Prostate gland (tissue), 2 donors: ENCODE measurements at regions not wholly inside any gene's neighbourhood (a gene's known extent, or its start where the extent isn't known, plus 50 kb on each side); places are given as distances from the start of the nearest gene placed in this dataset.

Experiments
- CTCF ChIP-seq, 4 experiments: fragments of 200-600 bp in 2 of 4; fragments of 450-650 bp in 2 of 4; sonication (generic) in 2 of 4; IDR thresholded peaks; 1 replicate in 3 of 4; 2 replicates in 1 of 4; pipeline ENCODE4 v1.5.1; 2016 to 2019; ENCODE audit warnings: antibody characterized with exemption in 4 of 4, mild to moderate bottlenecking in 2 of 4, moderate library complexity in 2 of 4
- POLR2A ChIP-seq: fragments of 450-650 bp; IDR thresholded peaks from one replicate; pipeline ENCODE4 v1.6.1; 2016; ENCODE audit warnings: antibody characterized with exemption, mild to moderate bottlenecking
- POLR2AphosphoS5 ChIP-seq: sonication (generic); formaldehyde crosslinking; IDR thresholded peaks from one replicate; pipeline ENCODE4 v1.6.1; 2017; ENCODE audit warnings: antibody characterized with exemption

GRCh38 chr5:62199792-62200716, 106.0 kb upstream of the KIF2A start:
- no peak for TF ChIP-seq CTCF (IDR thresholded peaks at IDR 0.05)
- no peak for TF ChIP-seq POLR2A
- TF ChIP-seq POLR2AphosphoS5 = no peak
